GM12878 (cell line): ENCODE measurements at regions not wholly inside any gene's neighbourhood (a gene's known extent, or its start where the extent isn't known, plus 50 kb on each side); places are given as distances from the start of the nearest gene placed in this dataset.
"Not testable (repeated sequence)": the region's sequence is repeated elsewhere in the genome, so short reads cannot be mapped to it uniquely, and the experiment has no call there.

Experiments used
- BCL3 ChIP-seq: IDR thresholded peaks from 2 replicates; pipeline ENCODE4 v1.6.1; 2011; ENCODE audit warnings: borderline replicate concordance, low read depth, mild to moderate bottlenecking, moderate library complexity, low read length; ENCODE audit not compliant: insufficient read depth, poor library complexity, severe bottlenecking
- BRCA1 ChIP-seq: IDR thresholded peaks from 2 replicates; pipeline ENCODE4 v1.6.1; 2011; ENCODE audit warnings: low read depth, low read length, improper control_type of control experiment
- CBX5 ChIP-seq: sonication (generic); IDR thresholded peaks from 2 replicates; pipeline ENCODE4 v1.6.1; 2016; ENCODE audit warnings: low read depth, moderate library complexity, mild to moderate bottlenecking, inconsistent platforms
- CTCF ChIP-seq, 3 experiments: IDR thresholded peaks in 2 of 3; conservative IDR thresholded peaks in 1 of 3; 2 replicates each; pipeline ENCODE4 v1.5.1; 2011; ENCODE audit warnings: low read depth in 3 of 3, low read length in 3 of 3, mild to moderate bottlenecking in 3 of 3, control low read depth in 2 of 3, moderate library complexity in 2 of 3, inconsistent platforms in 1 of 3, mixed read lengths in 1 of 3; ENCODE audit not compliant: control insufficient read depth in 2 of 3, insufficient read depth in 1 of 3; ENCODE audit errors: extremely low read depth in 1 of 3
- FOXM1 ChIP-seq: IDR thresholded peaks from 2 replicates; pipeline ENCODE4 v1.6.1; 2012; ENCODE audit warnings: low read depth, mild to moderate bottlenecking, inconsistent platforms, low read length, moderate library complexity
- JUND ChIP-seq: IDR thresholded peaks from 2 replicates; pipeline ENCODE4 v1.6.1; 2012; ENCODE audit warnings: low read depth, mild to moderate bottlenecking, low read length, improper control_type of control experiment, moderate library complexity
- NFYB ChIP-seq: IDR thresholded peaks from 2 replicates; pipeline ENCODE4 v1.6.1; 2011; ENCODE audit warnings: low read depth, mild to moderate bottlenecking, low read length, improper control_type of control experiment, moderate library complexity; ENCODE audit not compliant: insufficient read depth
- PKNOX1 ChIP-seq: fragments of 450-650 bp; IDR thresholded peaks from 2 replicates; pipeline ENCODE4 v1.6.1; 2016; ENCODE audit warnings: mild to moderate bottlenecking
- POLR2AphosphoS5 ChIP-seq: IDR thresholded peaks from 2 replicates; pipeline ENCODE4 v1.6.1; 2011; ENCODE audit warnings: mild to moderate bottlenecking, low read length, inconsistent platforms
- RCOR1 ChIP-seq: conservative IDR thresholded peaks from 2 replicates; pipeline ENCODE4 v1.6.1; 2012; ENCODE audit warnings: low read depth, low read length, improper control_type of control experiment
- SMARCA5 ChIP-seq: fragments of 450-650 bp; IDR thresholded peaks from 2 replicates; pipeline ENCODE4 v1.6.1; 2017; ENCODE audit warnings: mild to moderate bottlenecking
- SREBF2 ChIP-seq: IDR thresholded peaks from 2 replicates; pipeline ENCODE4 v1.6.1; 2012; ENCODE audit warnings: mild to moderate bottlenecking, low read length
- TAF1 ChIP-seq: IDR thresholded peaks from 2 replicates; pipeline ENCODE4 v1.6.1; 2011; ENCODE audit warnings: mild to moderate bottlenecking, low read depth, low read length, borderline replicate concordance
- USF1 ChIP-seq: IDR thresholded peaks from 2 replicates; pipeline ENCODE4 v1.6.1; 2011; ENCODE audit warnings: borderline replicate concordance, low read depth, mild to moderate bottlenecking, moderate library complexity, mixed read lengths, low read length; ENCODE audit not compliant: insufficient read depth; ENCODE audit errors: extremely low read length

- not testable (repeated sequence) for TF ChIP-seq RCOR1; NFYB; CTCF (IDR thresholded peaks at IDR 0.05 in 2 of 3, conservative IDR thresholded peaks at IDR 0.05 in 1 of 3; ENCODE audit: control insufficient read depth in 2 of 3, extremely low read depth in 1 of 3, insufficient read depth in 1 of 3, low read depth in 3 of 3, low read length in 3 of 3); PKNOX1; USF1; BRCA1; TAF1; JUND; CBX5; FOXM1; SREBF2; SMARCA5; BCL3; POLR2AphosphoS5
Observed at GRCh38 chr2:111439237-111439636, 318.5 kb downstream of the BCL2L11 start.
